GM03348 (cell line): ENCODE measurements at regions not wholly inside any gene's neighbourhood (a gene's known extent, or its start where the extent isn't known, plus 50 kb on each side); places are given as distances from the start of the nearest gene placed in this dataset.
"Not testable (repeated sequence)": the region's sequence is repeated elsewhere in the genome, so short reads cannot be mapped to it uniquely, and the experiment has no call there.

Experiments used
- DNase-seq: peaks from one replicate; pipeline ENCODE4 v3.0.0; 2012; ENCODE audit warnings: low spot score

GRCh38 chr6:141969768-141970415, 162.8 kb upstream of the GJE1 start:
- not testable (repeated sequence) for DNase-seq

GRCh38 chr6:141969201-141969600, 163.5 kb upstream of the GJE1 start:
- DNase-seq, result no peak

- no peak for DNase-seq
These were observed 164.1 kb upstream of the GJE1 start for GRCh38 chr6:141968632-141969031.

GRCh38 chr6:141965016-141965545, 167.6 kb upstream of the GJE1 start:
- DNase-seq, result no peak

GRCh38 chr6:141963543-141964295, 169.0 kb upstream of the GJE1 start:
- DNase-seq, result no peak

- no peak for DNase-seq
These were observed 175.5 kb upstream of the GJE1 start for GRCh38 chr6:141957271-141957670.

- no peak for DNase-seq
These were observed 175.9 kb upstream of the GJE1 start for GRCh38 chr6:141956868-141957267.

- DNase-seq, result no peak
These were observed 176.5 kb upstream of the GJE1 start for GRCh38 chr6:141956046-141956761.

GRCh38 chr6:141953072-141953471, 179.7 kb upstream of the GJE1 start:
- DNase-seq, result no peak

- DNase-seq, result no peak
These were observed 186.2 kb upstream of the GJE1 start for GRCh38 chr6:141946502-141946901.

- no peak for DNase-seq
These were observed 194.1 kb upstream of the GJE1 start for GRCh38 chr6:141938664-141939063.

- DNase-seq, result no peak
These were observed 200.0 kb upstream of the GJE1 start for GRCh38 chr6:141932685-141933084.

- not testable (repeated sequence) for DNase-seq
These were observed 206.4 kb upstream of the GJE1 start for GRCh38 chr6:141926200-141926900.

GRCh38 chr6:141925001-141925400, 207.7 kb upstream of the GJE1 start:
- DNase-seq, result peak; percentile 5

- DNase-seq, result no peak
These were observed 209.8 kb upstream of the GJE1 start for GRCh38 chr6:141922898-141923297.

GRCh38 chr6:141916682-141917505, 215.8 kb upstream of the GJE1 start:
- not testable (repeated sequence) for DNase-seq

GRCh38 chr6:141914646-141915045, 218.1 kb upstream of the GJE1 start:
- no peak for DNase-seq

GRCh38 chr6:141906569-141907080, 226.1 kb upstream of the GJE1 start:
- DNase-seq, result no peak

GRCh38 chr6:141890661-141891060, 242.1 kb upstream of the GJE1 start:
- no peak for DNase-seq

GRCh38 chr6:141884850-141885249, 247.9 kb upstream of the GJE1 start:
- DNase-seq, result no peak

GRCh38 chr6:141878686-141879085, 254.0 kb upstream of the GJE1 start:
- no peak for DNase-seq
